Activated naive CD8-positive, alpha-beta T cell treated with anti-CD3 and anti-CD28 coated beads for 36 hours (primary cell): ENCODE measurements at regions not wholly inside any gene's neighbourhood (a gene's known extent, or its start where the extent isn't known, plus 50 kb on each side); places are given as distances from the start of the nearest gene placed in this dataset.
A peak's percentile ranks its signal among the peaks of the same experiment; 100 is the strongest.

ENCODE experiments used
- DNase-seq: peaks from one replicate; pipeline ENCODE4 v3.0.0; 2021
- H3K27ac Mint-ChIP-seq: one replicate; pipeline ENCODE4 v1.8.0; 2022; ENCODE audit warnings: mild to moderate bottlenecking, moderate library complexity, mixed read lengths
- H3K27me3 Mint-ChIP-seq: one replicate; pipeline ENCODE4 v1.8.0; 2022; ENCODE audit warnings: mild to moderate bottlenecking, mixed read lengths
- H3K36me3 Mint-ChIP-seq: one replicate; pipeline ENCODE4 v1.8.0; 2021; ENCODE audit warnings: mild to moderate bottlenecking, mixed read lengths
- H3K4me1 Mint-ChIP-seq: one replicate; pipeline ENCODE4 v1.8.0; 2021; ENCODE audit warnings: mixed read lengths
- H3K4me3 Mint-ChIP-seq: one replicate; pipeline ENCODE4 v1.8.0; 2022; ENCODE audit warnings: mild to moderate bottlenecking, moderate library complexity, mixed read lengths
- H3K9me3 Mint-ChIP-seq: one replicate; pipeline ENCODE4 v1.8.0; 2022; ENCODE audit warnings: mixed read lengths

DNA sequence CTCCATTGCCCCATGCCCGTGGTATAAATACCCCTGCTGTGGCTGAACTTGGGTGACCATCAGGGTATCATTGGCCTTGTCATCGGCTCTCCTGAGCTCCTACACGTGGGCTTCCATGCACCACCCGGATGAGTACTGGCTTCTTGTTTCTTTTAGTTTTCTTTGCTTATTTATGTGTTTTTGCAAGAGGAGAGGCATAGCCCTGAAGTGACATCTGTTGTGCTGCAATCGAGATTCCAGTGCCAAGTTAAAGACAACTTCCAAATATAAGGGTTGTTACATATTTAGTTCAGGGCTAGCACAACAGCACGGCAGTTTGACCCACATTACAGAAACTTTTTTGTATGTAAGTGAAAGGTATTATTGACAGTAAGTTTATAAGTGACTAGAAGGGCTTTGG lies 1087.1 kb downstream of the TBC1D22A start:
- Mint-ChIP-seq H3K9me3 (no peaks in the 10 kb centered on the region), H3K27ac (no peak overlapping the region), H3K4me3 (no peak overlapping the region), H3K27me3 (peaks cover 12% of the 10 kb centered on the region), H3K36me3 (no peaks in the 10 kb centered on the region), H3K4me1 (no peaks in the 10 kb centered on the region)
- DNase-seq = no peak

- Mint-ChIP-seq H3K4me1 (no peaks in the 10 kb centered on the region), H3K4me3 (no peak overlapping the region)
Observed at GRCh38 chr22:47848184-47848920, 1085.9 kb downstream of the TBC1D22A start.

GRCh38 chr22:47847131-47847890 lies 1084.9 kb downstream of the TBC1D22A start:
- no peaks in the 10 kb centered on the region for H3K36me3 Mint-ChIP-seq
- DNase-seq = no peak
- peaks cover 8% of the 10 kb centered on the region for H3K27me3 Mint-ChIP-seq
- H3K27ac Mint-ChIP-seq = no peak overlapping the region
- H3K4me1 Mint-ChIP-seq = no peaks in the 10 kb centered on the region
- H3K4me3 Mint-ChIP-seq = no peak overlapping the region
- H3K9me3 Mint-ChIP-seq = no peaks in the 10 kb centered on the region

More at GRCh38 chr22:47848184-47848920, 1085.9 kb downstream of the TBC1D22A start:
- Mint-ChIP-seq H3K27me3 (peaks cover 12% of the 10 kb centered on the region), H3K9me3 (no peaks in the 10 kb centered on the region), H3K27ac (no peak overlapping the region), H3K36me3 (no peaks in the 10 kb centered on the region)
- no peak for DNase-seq

DNA sequence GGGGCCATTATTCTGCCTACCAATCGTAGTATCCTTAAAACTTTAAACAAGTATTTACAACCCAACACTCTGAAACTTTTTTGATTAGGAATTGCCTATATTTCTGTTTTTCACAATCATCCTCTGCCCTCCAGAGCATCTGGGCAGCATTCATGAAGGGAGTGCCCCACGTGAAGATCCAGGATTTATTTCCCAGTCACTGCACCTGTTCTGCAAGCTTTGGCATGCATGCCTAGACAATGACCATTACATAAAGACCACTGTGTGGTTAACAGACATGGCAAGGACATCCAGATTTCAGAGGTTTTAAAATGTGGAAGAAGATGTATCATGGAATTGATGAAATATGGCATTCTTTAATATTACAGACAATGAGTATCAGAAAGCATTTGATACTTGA lies 1083.8 kb downstream of the TBC1D22A start:
- Mint-ChIP-seq H3K27me3 (peaks cover 5% of the 10 kb centered on the region), H3K27ac (no peak overlapping the region), H3K9me3 (no peaks in the 10 kb centered on the region), H3K36me3 (no peaks in the 10 kb centered on the region), H3K4me3 (no peak overlapping the region), H3K4me1 (no peaks in the 10 kb centered on the region)
- DNase-seq = no peak

DNA sequence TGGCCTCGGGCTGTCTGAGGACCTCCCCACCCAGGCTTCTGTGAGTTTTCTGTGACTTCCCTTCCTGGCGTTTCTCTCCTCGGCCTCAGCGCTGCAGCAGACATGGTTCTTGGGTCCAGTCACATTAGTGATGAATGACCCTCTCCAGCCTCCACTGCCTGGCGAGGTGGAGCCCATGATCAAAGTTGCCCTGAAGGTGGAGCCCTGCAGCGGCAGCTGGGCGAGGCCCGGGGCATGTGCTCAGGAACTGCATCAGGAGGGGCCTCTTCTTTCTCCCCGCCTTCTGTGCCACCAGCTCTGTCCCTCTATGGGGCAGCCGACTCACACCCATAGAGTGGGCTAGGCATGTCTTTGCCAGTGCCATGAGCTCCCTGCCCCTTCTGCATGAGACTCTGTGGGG lies 1079.7 kb downstream of the TBC1D22A start:
- no peak for DNase-seq
- no peak overlapping the region for H3K4me3 Mint-ChIP-seq
- H3K27me3 Mint-ChIP-seq = peaks cover 12% of the 10 kb centered on the region
- H3K9me3 Mint-ChIP-seq = no peaks in the 10 kb centered on the region
- no peak overlapping the region for H3K27ac Mint-ChIP-seq
- no peaks in the 10 kb centered on the region for H3K4me1 Mint-ChIP-seq
- H3K36me3 Mint-ChIP-seq = no peaks in the 10 kb centered on the region

GRCh38 chr22:47841156-47841555 lies 1078.7 kb downstream of the TBC1D22A start:
- Mint-ChIP-seq H3K4me3 (no peak overlapping the region), H3K4me1 (no peaks in the 10 kb centered on the region)

GRCh38 chr22:47839595-47840227 lies 1077.3 kb downstream of the TBC1D22A start:
- Mint-ChIP-seq H3K27me3 (peaks cover 15% of the 10 kb centered on the region), H3K27ac (no peak overlapping the region), H3K36me3 (no peaks in the 10 kb centered on the region), H3K9me3 (no peaks in the 10 kb centered on the region), H3K4me3 (no peak overlapping the region), H3K4me1 (no peaks in the 10 kb centered on the region)
- no peak for DNase-seq

More at GRCh38 chr22:47841156-47841555, 1078.7 kb downstream of the TBC1D22A start:
- Mint-ChIP-seq H3K9me3 (no peaks in the 10 kb centered on the region), H3K36me3 (no peaks in the 10 kb centered on the region), H3K27ac (no peak overlapping the region), H3K27me3 (peaks cover 15% of the 10 kb centered on the region)
- no peak for DNase-seq

DNA sequence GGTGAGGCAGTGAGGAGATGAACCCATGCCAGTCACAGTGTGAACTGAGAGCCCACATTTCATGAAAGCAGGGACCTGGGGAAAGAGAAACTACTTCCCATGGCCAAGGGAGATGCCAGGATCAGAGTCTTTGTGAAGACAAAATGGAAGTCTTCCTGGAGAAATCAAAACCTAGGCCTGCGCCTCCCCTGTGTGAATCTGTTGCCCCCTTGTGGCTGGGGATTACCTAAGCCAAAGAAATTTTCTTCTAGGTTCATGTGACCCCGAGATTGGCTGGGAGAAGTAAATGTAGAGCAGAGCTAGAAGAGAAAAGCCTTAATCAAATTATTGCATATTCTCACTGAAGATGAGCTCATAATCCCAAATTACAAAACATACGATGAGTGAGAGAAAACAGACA lies 1075.3 kb downstream of the TBC1D22A start:
- Mint-ChIP-seq H3K4me1 (no peaks in the 10 kb centered on the region), H3K36me3 (no peaks in the 10 kb centered on the region), H3K9me3 (no peaks in the 10 kb centered on the region), H3K27ac (no peak overlapping the region), H3K4me3 (no peak overlapping the region), H3K27me3 (peaks cover 17% of the 10 kb centered on the region)
- peak; percentile 3 for DNase-seq

- no peak for DNase-seq
- no peaks in the 10 kb centered on the region for H3K9me3 Mint-ChIP-seq
- no peak overlapping the region for H3K4me3 Mint-ChIP-seq
- H3K27ac Mint-ChIP-seq = no peak overlapping the region
- peaks cover 18% of the 10 kb centered on the region for H3K27me3 Mint-ChIP-seq
- H3K36me3 Mint-ChIP-seq = no peaks in the 10 kb centered on the region
- no peaks in the 10 kb centered on the region for H3K4me1 Mint-ChIP-seq
Observed at GRCh38 chr22:47836957-47837356, 1074.5 kb downstream of the TBC1D22A start.

- H3K27ac Mint-ChIP-seq = no peak overlapping the region
- DNase-seq = no peak
- H3K4me1 Mint-ChIP-seq = no peaks in the 10 kb centered on the region
- H3K27me3 Mint-ChIP-seq = peaks cover 13% of the 10 kb centered on the region
- H3K36me3 Mint-ChIP-seq = no peaks in the 10 kb centered on the region
- no peak overlapping the region for H3K4me3 Mint-ChIP-seq
- no peaks in the 10 kb centered on the region for H3K9me3 Mint-ChIP-seq
Observed at GRCh38 chr22:47835726-47836125, 1073.3 kb downstream of the TBC1D22A start.

DNA sequence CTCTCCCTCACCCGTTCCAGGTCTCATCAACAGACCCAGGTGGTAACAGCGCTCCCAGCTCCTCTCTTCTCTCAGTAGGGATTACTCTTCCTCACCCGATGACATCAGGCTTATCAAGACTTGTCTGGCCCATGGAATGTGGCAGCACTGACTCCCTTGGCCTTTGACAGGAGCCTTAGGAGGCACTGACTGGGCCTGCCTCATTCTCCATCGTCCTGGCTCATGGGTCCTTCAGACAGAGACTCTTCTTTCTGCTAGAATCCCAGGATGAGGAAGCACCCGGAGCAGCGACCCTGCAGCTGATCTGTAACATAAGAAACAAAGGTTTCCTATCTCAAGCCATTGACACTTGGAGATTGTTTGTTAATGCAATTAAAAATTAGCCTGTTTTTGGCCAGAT lies 1063.6 kb downstream of the TBC1D22A start:
- peaks cover 3% of the 10 kb centered on the region for H3K27me3 Mint-ChIP-seq
- DNase-seq = no peak

DNA sequence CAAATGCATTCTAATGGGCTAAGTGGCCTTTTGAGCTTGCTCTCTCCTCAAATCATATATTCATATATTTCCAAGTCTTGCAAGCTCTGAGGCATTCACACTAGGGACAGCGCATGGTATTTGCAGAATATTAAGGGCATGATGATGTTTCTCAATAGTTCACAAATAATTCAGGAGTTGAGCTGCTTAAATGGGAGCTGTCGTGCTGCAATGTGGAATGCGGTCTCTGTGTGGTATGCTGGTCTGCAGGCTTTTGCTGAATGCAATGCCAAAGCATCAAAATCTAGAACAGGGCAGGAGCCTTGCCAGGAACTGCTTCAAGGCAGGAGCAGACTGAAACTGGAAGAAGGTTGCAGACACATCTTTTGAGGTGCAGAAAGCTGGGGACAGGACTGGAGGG lies 1060.0 kb downstream of the TBC1D22A start:
- H3K27ac Mint-ChIP-seq = no peak overlapping the region
- no peaks in the 10 kb centered on the region for H3K4me1 Mint-ChIP-seq
- no peaks in the 10 kb centered on the region for H3K27me3 Mint-ChIP-seq
- DNase-seq = no peak
- no peak overlapping the region for H3K4me3 Mint-ChIP-seq
- H3K9me3 Mint-ChIP-seq = peaks cover 1% of the 10 kb centered on the region
- no peaks in the 10 kb centered on the region for H3K36me3 Mint-ChIP-seq

More for the DNA sequence above, 1063.6 kb downstream of the TBC1D22A start:
- Mint-ChIP-seq H3K36me3 (no peaks in the 10 kb centered on the region), H3K4me3 (no peak overlapping the region), H3K9me3 (no peaks in the 10 kb centered on the region), H3K27ac (no peak overlapping the region), H3K4me1 (no peaks in the 10 kb centered on the region)

DNA sequence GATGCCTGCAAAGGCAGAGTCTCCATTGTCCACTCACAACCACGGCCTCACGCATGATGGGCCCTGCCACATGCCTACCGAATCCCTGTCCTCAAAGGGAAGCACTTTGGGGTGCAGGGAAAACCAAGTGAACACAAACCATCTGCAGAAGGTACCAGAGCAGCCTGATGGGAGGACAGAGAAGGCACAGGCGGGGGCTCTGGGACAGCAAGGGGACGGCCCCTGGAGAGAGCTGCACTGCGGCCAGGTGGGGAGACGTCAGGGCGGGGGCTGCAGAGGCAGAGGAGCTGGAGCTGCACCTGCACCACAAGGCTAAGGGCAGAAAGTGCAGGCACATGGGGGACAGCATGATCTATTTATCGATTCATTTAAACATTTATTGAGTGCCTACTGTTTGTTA lies 1056.0 kb downstream of the TBC1D22A start:
- H3K4me3 Mint-ChIP-seq = no peak overlapping the region
- DNase-seq = no peak
- H3K27ac Mint-ChIP-seq = no peak overlapping the region
- H3K4me1 Mint-ChIP-seq = no peaks in the 10 kb centered on the region
- no peaks in the 10 kb centered on the region for H3K36me3 Mint-ChIP-seq
- H3K9me3 Mint-ChIP-seq = peaks cover 3% of the 10 kb centered on the region
- H3K27me3 Mint-ChIP-seq = no peaks in the 10 kb centered on the region

- H3K27ac Mint-ChIP-seq = no peak overlapping the region
- DNase-seq = no peak
- H3K36me3 Mint-ChIP-seq = no peaks in the 10 kb centered on the region
- H3K4me1 Mint-ChIP-seq = no peaks in the 10 kb centered on the region
- no peak overlapping the region for H3K4me3 Mint-ChIP-seq
- peaks cover 3% of the 10 kb centered on the region for H3K9me3 Mint-ChIP-seq
- no peaks in the 10 kb centered on the region for H3K27me3 Mint-ChIP-seq
Observed at GRCh38 chr22:47817380-47817779, 1054.9 kb downstream of the TBC1D22A start.

GRCh38 chr22:47816863-47817210 lies 1054.4 kb downstream of the TBC1D22A start:
- H3K36me3 Mint-ChIP-seq = no peaks in the 10 kb centered on the region
- peaks cover 3% of the 10 kb centered on the region for H3K9me3 Mint-ChIP-seq
- no peak overlapping the region for H3K4me3 Mint-ChIP-seq
- no peaks in the 10 kb centered on the region for H3K27me3 Mint-ChIP-seq
- DNase-seq = no peak
- no peak overlapping the region for H3K27ac Mint-ChIP-seq
- no peaks in the 10 kb centered on the region for H3K4me1 Mint-ChIP-seq
